Nephron progenitor cell (in vitro differentiated cells): ENCODE measurements at regions not wholly inside any gene's neighbourhood (a gene's known extent, or its start where the extent isn't known, plus 50 kb on each side); places are given as distances from the start of the nearest gene placed in this dataset.

Experiments
- DNase-seq: peaks from one replicate; pipeline ENCODE4 v3.0.0; 2021
- H3K27ac Mint-ChIP-seq: 2 replicates; pipeline ENCODE4 v1.8.0; 2021; ENCODE audit warnings: mild to moderate bottlenecking, moderate library complexity, mixed read lengths
- H3K27me3 Mint-ChIP-seq: 2 replicates; pipeline ENCODE4 v1.8.0; 2021; ENCODE audit warnings: mild to moderate bottlenecking, low read depth, mixed read lengths; ENCODE audit not compliant: poor library complexity
- H3K36me3 Mint-ChIP-seq: 2 replicates; pipeline ENCODE4 v1.8.0; 2021; ENCODE audit warnings: low read depth, mixed read lengths
- H3K4me1 Mint-ChIP-seq: 2 replicates; pipeline ENCODE4 v1.8.0; 2021; ENCODE audit warnings: mixed read lengths
- H3K4me3 Mint-ChIP-seq: 2 replicates; pipeline ENCODE4 v1.8.0; 2021; ENCODE audit warnings: mild to moderate bottlenecking, moderate library complexity, mixed read lengths
- H3K9me3 Mint-ChIP-seq: 2 replicates; pipeline ENCODE4 v1.8.0; 2021; ENCODE audit warnings: mild to moderate bottlenecking, moderate library complexity, mixed read lengths
- CTCF ChIP-seq: fragments of 200-600 bp; sonication (generic); IDR thresholded peaks from 2 replicates; pipeline ENCODE4 v1.5.0; 2021; ENCODE audit warnings: antibody characterized with exemption

GRCh38 chr2:66362701-66363100 lies 72.2 kb upstream of the MEIS1 start:
- no peak for DNase-seq
- no peak for TF ChIP-seq CTCF

GRCh38 chr2:66346231-66346664 lies 88.7 kb upstream of the MEIS1 start:
- no peak overlapping the region for H3K4me3 Mint-ChIP-seq
- peak overlapping the region; percentile 14 for H3K27ac Mint-ChIP-seq
- peaks cover 28% of the 10 kb centered on the region for H3K36me3 Mint-ChIP-seq
- no peaks in the 10 kb centered on the region for H3K4me1 Mint-ChIP-seq
- no peak for DNase-seq
- TF ChIP-seq CTCF = no peak
- H3K9me3 Mint-ChIP-seq = peaks cover 67% of the 10 kb centered on the region
- H3K27me3 Mint-ChIP-seq = no peaks in the 10 kb centered on the region

More at GRCh38 chr2:66362701-66363100, 72.2 kb upstream of the MEIS1 start:
- peaks cover 8% of the 10 kb centered on the region for H3K9me3 Mint-ChIP-seq
- H3K4me3 Mint-ChIP-seq = no peak overlapping the region
- H3K4me1 Mint-ChIP-seq = peaks cover 43% of the 10 kb centered on the region
- H3K27me3 Mint-ChIP-seq = no peaks in the 10 kb centered on the region
- H3K27ac Mint-ChIP-seq = peak overlapping the region; percentile 6
- H3K36me3 Mint-ChIP-seq = peaks cover 4% of the 10 kb centered on the region

- no peak overlapping the region for H3K4me3 Mint-ChIP-seq
- H3K9me3 Mint-ChIP-seq = peaks cover 51% of the 10 kb centered on the region
- H3K27ac Mint-ChIP-seq = no peak overlapping the region
- no peaks in the 10 kb centered on the region for H3K27me3 Mint-ChIP-seq
- no peak for DNase-seq
- H3K4me1 Mint-ChIP-seq = no peaks in the 10 kb centered on the region
- no peak for TF ChIP-seq CTCF
- peaks cover 23% of the 10 kb centered on the region for H3K36me3 Mint-ChIP-seq
Measured at GRCh38 chr2:66344087-66344663, 90.8 kb upstream of the MEIS1 start.

- H3K9me3 Mint-ChIP-seq = peaks cover 42% of the 10 kb centered on the region
- H3K36me3 Mint-ChIP-seq = peaks cover 20% of the 10 kb centered on the region
- H3K27ac Mint-ChIP-seq = no peak overlapping the region
- no peaks in the 10 kb centered on the region for H3K4me1 Mint-ChIP-seq
- no peaks in the 10 kb centered on the region for H3K27me3 Mint-ChIP-seq
- TF ChIP-seq CTCF = no peak
- no peak overlapping the region for H3K4me3 Mint-ChIP-seq
- no peak for DNase-seq
Measured at GRCh38 chr2:66343259-66343658, 91.7 kb upstream of the MEIS1 start.

GRCh38 chr2:66340521-66340920 lies 94.4 kb upstream of the MEIS1 start:
- Mint-ChIP-seq H3K27me3 (no peaks in the 10 kb centered on the region), H3K9me3 (peaks cover 25% of the 10 kb centered on the region), H3K4me1 (no peaks in the 10 kb centered on the region), H3K27ac (no peak overlapping the region), H3K36me3 (peaks cover 19% of the 10 kb centered on the region), H3K4me3 (no peak overlapping the region)
- DNase-seq = no peak
- no peak for TF ChIP-seq CTCF
